Kidney (tissue), 13 donors: ENCODE measurements at regions not wholly inside any gene's neighbourhood (a gene's known extent, or its start where the extent isn't known, plus 50 kb on each side); places are given as distances from the start of the nearest gene placed in this dataset.

ENCODE experiments used
- DNase-seq, 5 donors: peaks; one replicate each; pipeline ENCODE4 v3.0.0-alpha.2; 2013 to 2020
- FAIRE-seq: peaks from 2 replicates; lab custom pipeline; 2012; peaks lifted over from hg19 to GRCh38; lab: Jason Lieb, UNC
- H3K27ac ChIP-seq, 2 donors: one replicate each; pipeline ENCODE4 v1.7.0; 2013; ENCODE audit warnings: low read depth in 2 of 2, low read length in 2 of 2, inconsistent platforms in 1 of 2
- H3K27me3 ChIP-seq: one replicate; pipeline ENCODE4 v1.7.1; 2013; ENCODE audit warnings: low read length, inconsistent platforms; ENCODE audit not compliant: control insufficient read depth, insufficient read depth
- H3K36me3 ChIP-seq, 3 donors: one replicate each; pipeline versions ENCODE4 v1.7.0 to v1.7.1; 2013; ENCODE audit warnings: low read length in 3 of 3, control low read depth in 1 of 3, inconsistent platforms in 1 of 3; ENCODE audit not compliant: insufficient read depth in 3 of 3, control insufficient read depth in 2 of 3
- H3K4me1 ChIP-seq, 3 donors: one replicate each; pipeline versions ENCODE4 v1.7.0 to v1.7.1; 2013; ENCODE audit warnings: low read length in 3 of 3, inconsistent platforms in 1 of 3, low read depth in 1 of 3; ENCODE audit not compliant: control insufficient read depth in 2 of 3, insufficient read depth in 2 of 3
- H3K4me3 ChIP-seq, 3 donors: one replicate each; pipeline versions ENCODE4 v1.7.0 to v1.8.1; 2013; ENCODE audit warnings: low read length in 3 of 3, control low read depth in 1 of 3, inconsistent platforms in 1 of 3
- H3K9ac ChIP-seq, 3 donors: one replicate each; pipeline versions ENCODE4 v1.7.0 to v1.7.1; 2013; ENCODE audit warnings: low read length in 3 of 3, control low read depth in 1 of 3, inconsistent platforms in 1 of 3
- H3K9me3 ChIP-seq, 3 donors: one replicate each; pipeline versions ENCODE4 v1.7.0 to v1.7.1; 2013; ENCODE audit warnings: low read length in 3 of 3, control low read depth in 1 of 3, inconsistent platforms in 1 of 3; ENCODE audit not compliant: control insufficient read depth in 2 of 3, insufficient read depth in 1 of 3
- intact Hi-C: fragments of 100-400 bp; cut with DNase I; formaldehyde crosslinking; loops from one replicate; pipeline ENCODE4 v1.11.1; 2022
- TF ChIP-seq, protein P1 (sequence below): IDR thresholded peaks from 3 replicates; pipeline ENCODE4 v1.5.1; 2012; ENCODE audit warnings: mild to moderate bottlenecking, moderate library complexity, borderline replicate concordance; ENCODE audit not compliant: insufficient read depth; ENCODE audit errors: extremely low read depth
- donor health status: control.
- donor health status: control.
- donor health status: control.
- donor health status: control.
- donor health status: control.
- donor health status: DM: yes; HTN: yes; CAD: no.
- donor health status: Normal renal cell carcinoma (clear cell type).

DNA sequence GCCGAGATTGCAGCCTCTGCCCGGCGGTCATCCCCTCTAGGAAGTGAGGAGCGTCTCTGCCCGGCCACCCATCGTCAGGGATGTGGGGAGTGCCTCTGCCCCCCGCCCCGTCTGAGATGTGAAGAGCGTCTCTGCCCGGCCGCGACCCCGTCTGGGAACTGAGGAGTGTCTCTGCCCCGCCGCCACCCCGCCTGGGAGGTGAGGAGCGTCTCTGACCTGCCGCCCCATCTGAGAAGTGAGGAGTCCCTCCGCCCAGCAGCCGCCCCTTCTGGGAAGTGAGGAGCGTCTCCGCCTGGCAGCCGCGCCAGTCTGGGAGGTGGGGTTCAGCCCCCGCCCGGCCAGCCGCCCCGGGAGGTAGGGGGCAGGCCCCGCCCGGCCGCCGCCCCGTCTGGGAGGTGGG lies 544.0 kb downstream of the CCER1 start:
- no peak for FAIRE-seq
- no peak overlapping the region for H3K27ac ChIP-seq
- no peak overlapping the region for H3K9ac ChIP-seq
- H3K4me1 ChIP-seq = no peaks in the 10 kb centered on the region
- intact Hi-C loops = no loop called here
- DNase-seq = peak in 1 of 5 donors; percentile 67
- H3K9me3 ChIP-seq = no peaks in the 10 kb centered on the region
- no peaks in the 10 kb centered on the region for H3K36me3 ChIP-seq
- no peak overlapping the region for H3K4me3 ChIP-seq
- H3K27me3 ChIP-seq = no peaks in the 10 kb centered on the region
- TF ChIP-seq, protein P1, sequence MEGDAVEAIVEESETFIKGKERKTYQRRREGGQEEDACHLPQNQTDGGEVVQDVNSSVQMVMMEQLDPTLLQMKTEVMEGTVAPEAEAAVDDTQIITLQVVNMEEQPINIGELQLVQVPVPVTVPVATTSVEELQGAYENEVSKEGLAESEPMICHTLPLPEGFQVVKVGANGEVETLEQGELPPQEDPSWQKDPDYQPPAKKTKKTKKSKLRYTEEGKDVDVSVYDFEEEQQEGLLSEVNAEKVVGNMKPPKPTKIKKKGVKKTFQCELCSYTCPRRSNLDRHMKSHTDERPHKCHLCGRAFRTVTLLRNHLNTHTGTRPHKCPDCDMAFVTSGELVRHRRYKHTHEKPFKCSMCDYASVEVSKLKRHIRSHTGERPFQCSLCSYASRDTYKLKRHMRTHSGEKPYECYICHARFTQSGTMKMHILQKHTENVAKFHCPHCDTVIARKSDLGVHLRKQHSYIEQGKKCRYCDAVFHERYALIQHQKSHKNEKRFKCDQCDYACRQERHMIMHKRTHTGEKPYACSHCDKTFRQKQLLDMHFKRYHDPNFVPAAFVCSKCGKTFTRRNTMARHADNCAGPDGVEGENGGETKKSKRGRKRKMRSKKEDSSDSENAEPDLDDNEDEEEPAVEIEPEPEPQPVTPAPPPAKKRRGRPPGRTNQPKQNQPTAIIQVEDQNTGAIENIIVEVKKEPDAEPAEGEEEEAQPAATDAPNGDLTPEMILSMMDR = no peak

DNA sequence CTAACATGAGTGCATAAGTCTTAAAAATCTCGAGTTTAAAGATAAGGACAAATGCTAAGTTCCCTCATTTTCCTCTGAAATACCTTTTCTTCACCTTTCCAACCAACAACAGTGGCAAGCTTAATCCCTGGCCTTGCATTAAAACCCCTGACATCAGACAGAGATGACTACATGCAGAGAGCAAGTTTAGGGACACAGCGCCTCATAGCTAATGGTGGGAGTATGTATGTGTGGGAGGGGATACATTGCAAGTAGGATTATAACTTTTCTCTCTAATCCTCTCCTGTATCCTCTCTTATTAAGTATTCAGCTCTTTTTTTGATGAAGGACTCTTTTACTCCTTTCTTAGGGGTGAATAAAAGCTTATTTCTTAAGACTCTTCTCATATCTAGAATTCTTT lies 547.1 kb downstream of the CCER1 start:
- H3K4me3 ChIP-seq = no peak overlapping the region
- H3K27me3 ChIP-seq = no peaks in the 10 kb centered on the region
- H3K27ac ChIP-seq = no peak overlapping the region
- H3K9ac ChIP-seq = no peak overlapping the region
- no peaks in the 10 kb centered on the region for H3K36me3 ChIP-seq
- intact Hi-C loops = no loop called here
- TF ChIP-seq, protein P1 = no peak
- H3K9me3 ChIP-seq = no peaks in the 10 kb centered on the region
- no peaks in the 10 kb centered on the region for H3K4me1 ChIP-seq
- FAIRE-seq (no peak), DNase-seq (peak in 2 of 5 donors; percentile 5)

DNA sequence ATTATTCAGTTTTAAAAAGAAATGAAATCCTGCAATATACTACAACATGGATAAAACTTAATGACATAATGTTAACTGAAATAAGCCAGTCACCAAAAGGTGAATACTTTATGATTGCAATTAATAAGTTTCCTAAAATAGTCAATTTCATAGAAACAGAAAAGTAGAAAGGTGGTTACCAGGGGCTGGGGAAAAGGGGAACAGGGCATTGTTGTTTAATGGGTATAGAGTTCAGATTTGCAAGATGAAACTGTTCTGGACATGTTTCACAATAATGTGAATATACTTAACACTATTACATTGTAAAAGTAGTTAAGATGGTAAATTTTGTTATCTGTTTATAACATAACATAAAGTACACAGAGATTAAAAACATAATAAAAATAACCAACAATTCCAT lies 550.9 kb downstream of the CCER1 start:
- Histone ChIP-seq H3K36me3 (no peaks in the 10 kb centered on the region), H3K27me3 (no peaks in the 10 kb centered on the region)
- FAIRE-seq = peak; percentile 13

More for the DNA sequence above, 550.9 kb downstream of the CCER1 start:
- TF ChIP-seq, protein P1 = no peak
- intact Hi-C loops = no loop called here
- H3K9ac ChIP-seq = no peak overlapping the region
- H3K4me3 ChIP-seq = no peak overlapping the region
- no peaks in the 10 kb centered on the region for H3K9me3 ChIP-seq
- H3K27ac ChIP-seq = no peak overlapping the region
- H3K4me1 ChIP-seq = no peaks in the 10 kb centered on the region
- DNase-seq = no peak
